ENCODE measurements at regions not wholly inside any gene's neighbourhood (a gene's known extent, or its start where the extent isn't known, plus 50 kb on each side); places are given as distances from the start of the nearest gene placed in this dataset.

DNA sequence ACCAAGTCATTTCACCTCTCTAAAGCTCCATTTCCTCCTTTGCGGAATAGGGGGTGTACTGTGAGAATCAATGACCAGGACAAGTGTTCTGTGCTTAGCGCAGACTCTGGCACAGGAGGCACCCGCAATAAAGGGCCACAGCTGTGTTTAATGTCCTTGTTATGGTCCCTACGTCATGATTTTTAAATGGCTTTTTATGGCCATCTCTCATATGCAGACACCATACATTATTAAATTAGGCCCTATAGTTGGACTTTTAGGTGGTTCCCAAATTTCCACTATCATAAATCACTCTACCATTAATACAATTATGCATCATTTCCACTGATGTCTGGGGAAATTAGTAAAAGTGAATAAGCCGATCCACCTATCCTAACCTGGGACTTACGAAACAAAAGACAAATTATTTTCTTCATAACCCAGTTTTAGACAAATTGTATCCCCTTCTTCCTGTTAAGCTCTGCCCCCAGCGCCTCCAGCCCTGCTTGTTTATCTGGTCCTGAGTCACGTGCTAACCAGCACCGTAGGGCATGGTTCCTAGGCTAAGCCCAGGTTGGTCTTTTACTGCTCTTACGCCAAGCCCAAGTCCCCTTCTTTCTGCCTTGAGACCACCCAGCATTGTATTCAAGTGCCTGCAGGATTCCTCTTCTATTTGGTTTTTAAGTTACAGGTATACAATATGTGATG lies 278.3 kb downstream of the SHQ1 start:
- no peak for DNase-seq (ENCODE audit: extremely low read depth in 1 of 2, low read depth in 1 of 2)

DNA sequence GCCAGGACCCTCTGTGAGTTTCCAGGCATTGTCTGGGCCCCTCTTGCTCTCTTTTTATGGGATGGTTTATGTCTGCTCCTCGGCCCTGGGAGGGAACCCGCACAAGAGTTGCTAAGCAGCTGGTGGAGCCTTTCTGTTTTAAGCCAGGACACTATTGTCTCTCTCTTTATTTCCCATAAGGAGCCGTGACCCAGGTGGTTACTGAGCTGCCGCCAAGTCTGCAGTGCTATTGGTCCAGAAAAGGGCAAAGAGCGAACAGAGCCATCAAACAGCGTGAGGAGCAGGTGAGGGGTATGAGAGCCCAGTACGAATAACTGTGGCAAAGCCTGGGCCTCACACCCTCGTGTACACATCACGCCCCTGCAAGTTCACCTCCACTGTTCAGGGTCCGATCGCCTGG lies 280.2 kb downstream of the SHQ1 start:
- DNase-seq (ENCODE audit: extremely low read depth in 1 of 2, low read depth in 1 of 2): no peak

DNA sequence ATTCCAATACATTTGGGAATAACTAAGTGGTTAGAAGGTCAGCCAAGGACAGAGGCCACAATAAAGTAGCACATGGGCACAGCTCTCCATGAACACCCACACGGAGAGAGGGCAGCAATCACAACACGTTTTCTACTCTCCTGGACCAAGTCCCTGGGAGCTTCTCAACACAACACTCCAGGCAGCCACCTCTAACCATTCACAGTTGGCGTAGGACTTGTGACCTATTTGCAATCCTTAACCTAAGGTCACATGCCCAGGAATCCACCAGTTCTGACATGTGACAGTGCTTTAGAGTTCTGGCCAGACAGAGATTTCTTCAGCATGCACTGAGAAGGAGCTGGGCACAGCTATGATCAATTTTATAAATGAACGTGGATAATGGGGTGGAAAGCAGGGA lies 280.8 kb downstream of the SHQ1 start:
- no peak for DNase-seq (ENCODE audit: extremely low read depth in 1 of 2, low read depth in 1 of 2)

DNA sequence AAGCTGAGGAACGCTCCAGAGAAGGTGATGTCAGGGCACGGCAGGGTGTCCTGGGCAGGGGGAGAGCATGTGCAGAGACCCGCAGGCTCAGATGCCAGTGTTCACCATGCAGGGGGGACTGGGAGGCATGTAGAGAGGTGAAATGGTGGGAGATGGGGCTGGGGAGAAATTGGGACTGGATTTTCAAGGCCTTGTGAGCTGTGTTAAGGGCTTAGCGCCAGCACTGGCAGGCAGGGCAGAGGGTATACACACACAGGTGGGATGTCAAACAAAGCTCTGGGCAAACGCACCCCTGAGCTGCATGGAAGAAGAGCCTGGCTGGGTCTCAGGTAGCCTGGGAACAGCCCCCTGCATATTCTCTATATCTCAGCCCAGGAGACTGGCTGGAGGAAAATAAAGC lies 282.7 kb downstream of the SHQ1 start:
- DNase-seq (ENCODE audit: extremely low read depth in 1 of 2, low read depth in 1 of 2): no peak

DNA sequence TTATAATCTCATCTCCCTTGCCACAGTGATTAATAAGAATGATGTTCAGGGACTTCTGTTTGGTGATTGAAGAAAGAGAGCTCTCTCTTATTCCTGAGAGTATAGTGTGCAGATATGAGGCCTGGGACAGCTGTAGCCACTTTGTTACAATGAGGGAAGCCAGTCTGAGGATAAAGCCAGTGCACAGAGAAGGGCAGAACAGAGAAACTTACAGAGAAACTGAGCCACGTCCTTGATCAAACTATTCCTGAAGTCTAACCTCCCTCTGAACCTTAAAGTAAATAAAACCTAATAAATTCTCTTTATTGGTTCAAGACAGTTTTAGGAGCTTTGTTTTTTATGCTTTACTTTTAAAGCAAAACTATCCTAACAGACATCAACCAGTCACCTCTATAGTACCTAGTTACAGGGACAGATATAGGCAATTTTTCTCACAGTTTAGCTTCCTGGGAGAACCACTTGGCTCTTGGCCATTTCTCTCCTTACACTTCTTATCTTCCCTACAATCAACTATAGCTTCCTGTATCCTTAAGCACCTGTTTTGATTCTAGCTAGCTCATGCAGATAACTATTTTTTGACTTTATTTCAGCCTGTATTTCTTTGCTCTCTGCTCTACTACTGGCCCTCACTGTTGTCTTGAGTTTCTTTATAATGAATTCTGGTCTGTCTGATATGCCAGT lies 284.4 kb downstream of the SHQ1 start:
- no peak for DNase-seq (ENCODE audit: extremely low read depth in 1 of 2, low read depth in 1 of 2)

DNA sequence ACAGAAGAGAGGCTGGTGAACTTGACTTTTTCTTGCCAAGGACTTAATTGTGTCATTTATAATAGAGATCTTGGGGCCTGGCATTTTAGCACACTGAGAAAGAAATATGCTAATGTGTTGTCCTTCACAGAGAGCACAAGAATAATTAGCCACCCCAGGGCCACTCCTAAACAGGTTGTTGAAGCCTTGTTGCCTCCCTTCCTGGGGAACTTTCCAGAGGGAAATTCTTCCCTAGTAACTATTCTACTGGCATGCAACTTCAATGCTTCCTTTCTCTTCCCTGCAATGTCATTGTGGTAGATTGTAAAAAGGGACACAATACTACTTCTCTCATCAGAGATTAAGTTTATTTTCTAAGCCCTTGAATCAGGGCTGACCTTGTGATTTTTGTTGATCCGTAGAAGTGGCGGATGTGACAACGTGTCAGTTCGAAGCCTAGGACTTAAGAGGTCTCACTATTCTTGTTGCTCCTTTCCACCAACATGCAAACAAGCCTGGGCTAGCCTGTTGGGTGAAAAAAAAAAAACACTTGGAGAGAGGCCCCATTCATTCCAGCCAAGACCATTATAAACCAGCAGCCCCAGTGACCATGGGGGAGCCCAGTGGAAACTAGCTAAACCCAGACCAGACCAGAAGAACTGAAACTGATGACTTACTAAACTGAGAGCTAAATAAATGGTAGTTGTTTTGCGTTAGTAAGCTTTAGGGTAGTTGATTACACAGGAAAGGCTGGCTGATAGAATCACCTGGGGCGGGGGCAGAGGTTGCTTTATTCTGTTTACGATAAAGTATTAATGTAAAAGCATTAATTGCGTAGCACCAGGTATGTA lies 287.2 kb downstream of the SHQ1 start:
- DNase-seq (ENCODE audit: extremely low read depth in 1 of 2, low read depth in 1 of 2): no peak

DNA sequence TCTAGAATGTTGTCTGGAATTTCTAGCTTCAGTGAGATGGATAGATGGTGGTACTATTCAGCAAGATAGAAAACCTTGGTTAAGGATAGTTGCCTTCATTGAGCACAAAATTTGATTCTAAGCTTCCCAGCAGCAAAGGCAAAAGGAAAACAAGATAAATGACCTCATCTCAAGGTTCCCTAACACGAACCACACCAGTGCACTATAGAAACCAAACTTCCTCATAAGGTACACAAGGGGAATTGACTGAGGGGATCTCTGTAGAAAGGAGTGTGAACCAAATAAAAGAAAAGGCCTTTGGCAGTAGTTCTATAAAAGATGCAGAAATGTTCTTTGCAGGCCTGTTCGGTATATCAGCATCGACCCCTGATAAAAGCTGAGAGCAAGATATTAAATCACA lies 288.9 kb downstream of the SHQ1 start:
- no peak for DNase-seq (ENCODE audit: extremely low read depth in 1 of 2, low read depth in 1 of 2)

DNA sequence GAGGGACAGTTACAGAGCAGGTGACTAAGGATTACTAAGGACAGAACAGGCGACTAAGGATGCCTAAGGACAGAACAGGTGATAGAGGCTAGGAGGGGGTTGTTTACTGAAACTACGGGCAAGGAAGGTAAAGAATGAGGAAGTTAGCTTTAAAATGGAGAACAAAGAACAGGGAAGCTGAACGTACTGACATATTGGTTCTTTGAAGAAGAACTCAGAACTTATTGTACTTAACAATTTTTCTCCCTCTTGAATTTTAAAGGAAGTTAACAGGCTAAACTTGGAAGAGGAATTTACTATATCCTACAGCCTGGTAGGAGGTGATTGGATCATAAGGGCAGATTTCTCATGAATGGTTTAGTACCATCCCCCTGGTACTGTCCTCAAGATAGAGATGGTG lies 290.2 kb downstream of the SHQ1 start:
- no peak for DNase-seq (ENCODE audit: extremely low read depth in 1 of 2, low read depth in 1 of 2)

DNA sequence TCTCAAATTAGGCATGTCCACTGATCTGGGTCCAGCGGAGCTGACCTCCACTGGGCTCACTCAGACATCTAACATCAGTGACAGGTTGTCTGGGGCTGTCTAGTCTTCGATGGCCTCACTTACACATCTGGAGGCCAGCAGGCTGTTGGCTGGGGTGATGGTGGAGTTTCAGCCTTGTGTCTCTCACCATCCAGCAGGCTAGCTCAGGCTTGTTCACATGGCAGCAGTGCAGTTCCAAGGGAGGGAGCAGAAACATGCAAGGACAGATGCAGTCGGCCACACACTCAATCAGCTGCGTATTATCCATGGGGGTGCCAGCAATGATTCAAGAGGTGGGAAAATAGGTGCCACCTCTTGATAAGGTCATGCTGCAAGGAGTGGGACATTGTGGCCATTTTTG lies 292.5 kb downstream of the SHQ1 start:
- no peak for DNase-seq (ENCODE audit: extremely low read depth in 1 of 2, low read depth in 1 of 2)

DNA sequence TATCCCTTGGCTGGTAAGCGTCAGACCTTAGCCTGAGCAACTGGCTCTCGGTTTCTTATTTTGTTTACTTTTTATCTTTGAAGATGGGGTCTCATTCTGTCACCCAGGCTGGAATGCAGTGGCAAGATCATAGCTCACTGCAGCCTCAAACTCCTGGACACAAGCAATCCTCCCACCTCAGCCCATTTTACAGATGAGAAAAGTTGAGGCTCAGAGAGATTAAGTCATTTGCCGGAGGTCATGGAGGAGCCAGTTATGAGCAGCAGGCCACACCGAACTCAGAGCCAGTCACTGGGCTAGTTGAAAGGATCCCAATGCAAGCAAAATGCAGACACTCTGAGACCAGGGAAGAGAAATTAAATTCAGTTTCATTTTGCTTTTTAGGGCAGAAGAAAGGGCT lies 293.6 kb downstream of the SHQ1 start:
- DNase-seq (ENCODE audit: extremely low read depth in 1 of 2, low read depth in 1 of 2): no peak

DNA sequence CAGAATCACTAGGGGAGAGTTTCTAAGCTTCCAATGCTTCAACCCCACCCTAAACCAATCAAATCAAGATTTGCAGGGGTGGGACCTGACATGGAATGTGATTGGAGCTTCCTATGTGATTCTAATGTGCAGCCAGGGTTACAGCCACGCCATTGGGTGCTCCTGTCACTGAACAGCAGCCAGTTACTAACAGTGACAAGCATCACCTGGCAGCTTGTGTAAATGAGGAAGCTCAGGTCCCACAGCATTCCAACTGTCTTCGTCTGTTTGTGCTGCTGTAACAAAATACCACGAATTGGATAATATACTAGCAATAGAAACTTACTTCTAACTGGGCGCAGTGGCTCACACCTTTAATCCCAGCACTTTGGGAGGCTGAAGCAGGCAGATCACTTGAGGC lies 294.9 kb downstream of the SHQ1 start:
- no peak for DNase-seq (ENCODE audit: extremely low read depth in 1 of 2, low read depth in 1 of 2)

DNA sequence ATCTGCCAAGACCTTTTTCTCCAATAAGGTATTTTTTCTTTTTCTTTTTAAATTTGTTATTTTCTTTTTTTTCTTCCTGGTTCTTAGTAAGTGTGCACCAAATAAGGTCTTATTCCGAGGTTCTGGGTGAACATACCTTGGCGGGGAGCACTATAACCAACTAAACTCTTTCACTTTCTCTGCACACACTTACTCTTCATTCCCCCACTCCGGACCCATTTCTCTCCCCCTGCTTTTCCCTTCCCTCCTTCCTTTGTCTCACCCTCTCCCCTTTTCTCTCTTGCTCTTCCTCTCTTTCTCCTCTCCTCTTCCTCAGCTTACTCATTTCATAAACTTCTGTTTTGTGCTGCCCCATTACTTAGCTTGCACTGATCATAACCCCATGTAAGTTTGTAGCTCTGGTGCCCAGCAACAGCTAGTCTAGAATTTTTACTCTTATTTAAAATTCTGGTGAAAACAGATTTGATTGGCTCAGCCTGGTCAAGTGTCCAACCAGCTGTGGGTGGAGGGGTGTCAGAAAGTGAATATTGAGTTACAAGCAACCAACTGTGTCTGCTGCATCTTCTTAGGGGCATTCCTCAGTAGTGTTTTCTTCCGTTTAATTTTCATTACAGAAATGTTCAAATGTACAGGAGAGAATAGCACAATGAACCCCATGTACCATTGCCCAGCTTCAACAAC lies 297.5 kb downstream of the SHQ1 start:
- no peak for DNase-seq (ENCODE audit: extremely low read depth in 1 of 2, low read depth in 1 of 2)

DNA sequence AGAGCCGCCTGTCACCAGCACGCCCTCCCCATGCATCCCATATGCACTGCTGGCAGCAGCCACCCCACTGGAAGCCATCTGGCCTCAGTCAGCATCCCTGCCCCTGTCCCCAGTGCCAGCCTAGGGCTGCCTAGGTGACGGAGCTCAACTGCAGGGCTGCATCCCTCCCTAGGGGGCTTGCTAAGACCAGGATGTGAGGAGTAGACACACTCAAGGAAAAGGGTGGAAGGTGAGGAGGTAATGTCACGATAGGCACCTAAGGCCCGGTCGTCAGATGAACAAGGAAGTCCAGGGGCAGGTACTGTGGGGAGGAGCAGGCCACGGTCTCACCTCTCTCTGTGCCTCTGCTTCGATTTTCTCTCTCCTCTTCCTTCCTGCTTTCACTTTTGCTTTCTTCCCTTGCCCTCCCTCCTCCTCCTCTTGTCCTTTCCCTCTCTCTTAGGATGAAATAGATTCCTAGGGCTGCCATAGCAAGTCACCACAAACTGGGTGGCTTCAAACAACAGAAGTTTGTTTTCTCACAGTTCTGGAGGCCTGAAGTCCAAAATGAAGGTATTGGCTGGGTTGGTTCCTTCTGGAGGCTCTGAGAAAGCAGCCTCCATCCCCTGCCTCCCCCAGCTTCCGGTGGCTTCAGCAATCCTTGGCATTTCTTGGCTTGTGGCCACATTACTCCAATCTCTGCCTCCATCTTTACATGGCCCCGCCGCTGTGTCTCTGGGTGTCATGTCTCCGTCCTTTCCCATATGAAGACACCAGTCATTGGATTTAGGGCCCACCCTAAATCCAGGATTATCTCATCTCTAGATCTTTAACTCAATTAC lies 298.3 kb downstream of the SHQ1 start:
- DNase-seq (ENCODE audit: extremely low read depth in 1 of 2, low read depth in 1 of 2): no peak

DNA sequence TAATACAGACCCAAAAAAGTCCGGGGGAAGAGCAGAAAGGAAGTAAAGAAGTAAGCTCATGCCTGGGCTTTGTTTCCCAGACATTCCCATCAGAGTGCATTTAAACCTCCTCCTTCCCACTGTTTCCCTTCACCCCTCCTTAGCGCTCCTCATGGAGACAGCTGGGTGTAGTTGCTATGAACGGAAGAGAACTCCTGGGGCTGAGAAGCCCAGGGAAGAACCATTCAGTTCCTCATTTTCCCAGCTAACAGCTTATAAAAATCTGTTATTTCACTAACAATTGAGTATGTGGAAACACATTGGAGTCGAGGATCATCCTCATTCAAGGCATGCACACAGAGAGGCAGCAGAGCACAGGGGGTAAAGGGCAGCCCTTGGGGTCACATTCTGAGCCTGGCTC lies 299.3 kb downstream of the SHQ1 start:
- DNase-seq (ENCODE audit: extremely low read depth in 1 of 2, low read depth in 1 of 2): no peak

DNA sequence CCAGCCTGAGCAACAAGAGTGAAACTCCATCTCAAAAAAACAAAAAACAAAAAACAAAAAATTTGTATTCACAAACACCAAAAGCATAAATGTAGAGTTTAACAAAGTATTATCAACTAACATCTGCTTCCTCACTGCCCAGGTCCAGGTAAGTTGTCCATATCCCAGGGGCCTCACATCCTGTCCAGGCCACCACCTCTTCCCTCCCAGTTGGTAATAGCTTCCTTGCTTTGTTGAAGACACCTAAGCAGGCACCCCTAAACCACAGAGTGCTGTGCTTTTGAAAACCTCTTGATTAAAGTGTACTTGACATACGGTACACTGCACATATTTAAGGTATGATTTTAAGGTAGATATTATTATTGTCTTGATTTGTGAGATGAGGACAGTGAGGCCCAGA lies 299.8 kb downstream of the SHQ1 start:
- no peak for DNase-seq (ENCODE audit: extremely low read depth in 1 of 2, low read depth in 1 of 2)

DNA sequence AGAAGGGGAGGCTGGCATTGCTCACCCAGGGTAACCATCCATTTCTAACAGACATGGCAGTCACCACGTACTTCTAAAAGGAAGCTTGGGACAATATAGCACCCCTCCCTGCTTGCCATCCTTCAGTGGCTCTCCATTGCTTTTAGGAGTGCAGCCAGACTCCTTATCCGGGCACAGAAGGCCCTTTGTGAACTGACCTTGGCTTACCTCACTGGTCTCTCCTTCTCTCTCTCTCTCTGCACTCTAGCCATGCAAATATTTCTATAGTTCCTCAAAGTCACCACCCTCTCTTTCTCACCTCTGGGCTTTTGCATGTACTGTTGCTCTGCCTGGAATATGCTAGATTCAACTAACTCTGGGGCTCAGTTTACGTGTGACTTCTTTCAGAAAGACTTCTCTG lies 301.1 kb downstream of the SHQ1 start:
- DNase-seq (ENCODE audit: extremely low read depth in 1 of 2, low read depth in 1 of 2): no peak

DNA sequence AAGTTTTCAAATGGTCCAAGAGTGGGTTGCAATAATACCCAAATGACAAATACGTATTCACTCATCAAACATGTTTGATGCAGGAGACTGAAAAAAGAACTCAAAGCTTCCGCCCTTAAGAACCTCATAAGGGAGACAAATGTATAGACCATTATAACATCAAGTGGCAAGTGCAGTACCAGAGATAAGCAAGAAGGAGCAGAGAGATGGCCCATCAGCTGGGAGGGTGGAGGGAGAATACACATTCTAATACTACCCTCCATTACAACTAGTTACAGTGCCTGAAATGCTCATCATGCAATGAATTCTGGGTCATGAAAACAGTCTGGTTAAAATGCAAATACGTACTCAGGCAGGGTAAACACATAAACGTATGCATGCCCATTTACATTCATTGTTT lies 304.0 kb downstream of the SHQ1 start:
- DNase-seq (ENCODE audit: extremely low read depth in 1 of 2, low read depth in 1 of 2): no peak

DNA sequence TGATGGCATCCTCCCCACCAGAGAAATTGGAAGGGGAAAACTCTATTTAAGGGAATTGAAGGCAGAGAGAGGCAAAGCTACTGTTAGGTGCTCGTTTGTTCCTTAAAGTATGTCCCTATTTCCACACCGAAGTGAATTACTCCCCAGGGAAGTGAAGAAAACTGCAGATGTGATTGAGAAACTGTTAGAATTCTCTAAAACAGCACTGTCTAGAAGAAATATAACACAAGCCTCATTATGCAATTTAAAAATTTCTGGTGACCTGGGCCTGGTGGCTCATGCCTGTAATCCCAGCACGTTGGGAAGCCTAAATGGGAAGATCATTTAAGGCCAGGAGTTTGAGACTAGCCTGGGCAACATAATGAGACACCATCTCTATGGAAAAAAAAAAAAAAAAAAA lies 305.0 kb downstream of the SHQ1 start:
- no peak for DNase-seq (ENCODE audit: extremely low read depth in 1 of 2, low read depth in 1 of 2)

DNA sequence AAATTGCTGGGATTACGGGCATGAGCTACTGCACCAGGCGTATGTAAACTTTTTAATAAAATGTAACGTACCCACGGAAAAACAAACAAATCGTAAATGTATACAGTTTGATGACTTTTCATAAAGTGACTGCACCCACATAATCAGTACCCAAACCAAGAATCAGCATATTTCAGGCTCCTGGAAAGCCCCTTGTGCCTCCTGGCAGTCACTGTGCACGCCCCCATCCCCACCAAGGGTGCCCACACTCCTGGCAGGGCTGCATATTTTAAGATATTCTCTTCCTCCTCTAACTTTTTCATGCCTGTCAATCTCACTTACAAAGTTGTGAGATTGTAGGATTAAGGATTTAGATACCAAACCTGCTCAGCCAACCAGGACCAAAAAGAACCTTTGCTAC lies 305.5 kb downstream of the SHQ1 start:
- no peak for DNase-seq (ENCODE audit: extremely low read depth in 1 of 2, low read depth in 1 of 2)

DNA sequence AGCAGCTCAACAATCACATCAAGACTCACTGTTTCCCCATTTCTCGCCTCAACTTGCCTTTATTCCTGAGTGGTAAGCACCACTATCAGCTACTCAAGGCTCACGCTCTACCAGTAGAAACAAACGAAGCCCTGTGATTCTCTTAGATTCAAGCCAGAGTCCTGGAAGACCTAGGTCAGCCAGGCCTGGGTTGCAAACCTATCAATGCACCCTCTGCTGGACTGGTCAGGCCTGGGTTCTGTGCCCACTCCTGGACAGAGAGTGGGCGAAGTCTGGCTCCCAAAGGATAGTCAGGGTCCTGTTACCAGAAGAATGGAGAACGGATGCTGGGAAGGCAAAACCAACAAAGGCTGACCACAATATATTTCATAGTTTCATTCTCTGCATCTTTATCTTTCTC lies 308.4 kb downstream of the SHQ1 start:
- no peak for DNase-seq (ENCODE audit: extremely low read depth in 1 of 2, low read depth in 1 of 2)

All from activated CD8-positive, alpha-beta memory T cell treated with anti-CD3 and anti-CD28 coated beads for 1 hour (primary cell).